H1 (cell line): ENCODE measurements at regions not wholly inside any gene's neighbourhood (a gene's known extent, or its start where the extent isn't known, plus 50 kb on each side); places are given as distances from the start of the nearest gene placed in this dataset.

Experiments
- CTCF ChIA-PET: fragments of 300-600 bp; sonication (Branson Sonifier 250); formaldehyde crosslinking; loops from one replicate; lab custom pipeline; 2021; ENCODE audit not compliant: partially characterized antibody; lab: Charles Lee
- POLR2A ChIA-PET: fragments of 300-600 bp; sonication (Branson Sonifier 250); formaldehyde crosslinking; loops from one replicate; lab custom pipeline; 2021; ENCODE audit warnings: inconsistent platforms; ENCODE audit not compliant: partially characterized antibody; lab: Charles Lee
- DNase-seq, 2 experiments: peaks; one replicate each; pipeline versions ENCODE4 v3.0.0 to v3.0.0-alpha.2; 2010 to 2022; ENCODE audit warnings: low spot score in 2 of 2, low read depth in 1 of 2, mixed read lengths in 1 of 2
- FAIRE-seq: peaks from 2 replicates; lab custom pipeline; 2011; peaks lifted over from hg19 to GRCh38; lab: Jason Lieb, UNC
- H2AFZ ChIP-seq: 2 replicates; pipeline ENCODE4 v1.8.1; 2012; ENCODE audit warnings: low read length, inconsistent platforms
- H2AK5ac ChIP-seq: 2 replicates; pipeline ENCODE4 v1.6.1; 2013; ENCODE audit warnings: low read depth, low read length
- H2BK120ac ChIP-seq: replicated peaks from 2 replicates; pipeline ENCODE3; 2013; ENCODE audit warnings: low read depth, low read length, inconsistent platforms
- H2BK12ac ChIP-seq: 2 replicates; pipeline ENCODE4 v1.6.1; 2013; ENCODE audit warnings: low read depth, low read length
- H2BK15ac ChIP-seq: 2 replicates; pipeline ENCODE4 v1.6.1; 2013; ENCODE audit warnings: low read length
- H2BK20ac ChIP-seq: 2 replicates; pipeline ENCODE4 v1.6.1; 2013; ENCODE audit warnings: low read length
- H2BK5ac ChIP-seq: 2 replicates; pipeline ENCODE4 v1.6.1; 2013; ENCODE audit warnings: low read depth, low read length
- H3K14ac ChIP-seq: 2 replicates; pipeline ENCODE4 v1.6.1; 2013; ENCODE audit warnings: inconsistent platforms; ENCODE audit not compliant: insufficient read length
- H3K18ac ChIP-seq: 2 replicates; pipeline ENCODE4 v1.6.1; 2013; ENCODE audit warnings: low read length; ENCODE audit errors: extremely low read depth
- H3K23ac ChIP-seq: 2 replicates; pipeline ENCODE4 v1.6.1; 2013; ENCODE audit warnings: inconsistent platforms; ENCODE audit not compliant: insufficient read length
- H3K23me2 ChIP-seq: 2 replicates; pipeline ENCODE4 v1.6.1; 2013; ENCODE audit warnings: low read depth, low read length
- H3K27ac ChIP-seq: 2 replicates; pipeline ENCODE4 v1.6.1; 2011; ENCODE audit warnings: low read depth, low read length, inconsistent platforms
- H3K27me3 ChIP-seq, 4 experiments: replicated peaks in 1 of 4; 1 replicate in 1 of 4; 2 replicates in 3 of 4; pipeline versions ENCODE4 v1.6.1 to v1.8.1; 2011 to 2013; ENCODE audit warnings: low read length in 3 of 4, mild to moderate bottlenecking in 3 of 4, inconsistent platforms in 2 of 4, mixed read lengths in 2 of 4, moderate library complexity in 1 of 4; ENCODE audit not compliant: control insufficient read depth in 3 of 4, insufficient read depth in 3 of 4; ENCODE audit errors: extremely low read depth in 1 of 4
- H3K36me3 ChIP-seq, 4 experiments: 2 replicates each; pipeline versions ENCODE4 v1.6.1 to v1.8.1; 2011 to 2013; ENCODE audit warnings: mild to moderate bottlenecking in 4 of 4, low read length in 3 of 4, moderate library complexity in 2 of 4, control low read depth in 1 of 4, inconsistent platforms in 1 of 4; ENCODE audit not compliant: insufficient read depth in 4 of 4, control insufficient read depth in 2 of 4
- H3K4ac ChIP-seq: replicated peaks from 2 replicates; pipeline ENCODE3; 2013; ENCODE audit warnings: low read length, low read depth, mixed read lengths, inconsistent platforms; ENCODE audit not compliant: insufficient read length
- H3K4me1 ChIP-seq, 4 experiments: replicated peaks in 1 of 4; 1 replicate in 1 of 4; 2 replicates in 3 of 4; pipeline versions ENCODE4 v1.6.1 to v1.8.1; 2011 to 2013; ENCODE audit warnings: low read length in 3 of 4, inconsistent platforms in 2 of 4, mixed read lengths in 1 of 4; ENCODE audit not compliant: insufficient read depth in 4 of 4, control insufficient read depth in 3 of 4
- H3K4me2 ChIP-seq, 2 experiments: 2 replicates each; pipeline versions ENCODE4 v1.6.1 to v1.8.1; 2011 to 2013; ENCODE audit warnings: low read depth in 2 of 2, low read length in 2 of 2, control low read depth in 1 of 2, inconsistent platforms in 1 of 2, mild to moderate bottlenecking in 1 of 2; ENCODE audit not compliant: insufficient read depth in 1 of 2
- H3K4me3 ChIP-seq, 4 experiments: fragments of 200-600, 300-600 bp in 1 of 4; sonication (generic), shearing (Covaris generic), sonication (Bioruptor Twin) in 1 of 4; 2 replicates each; pipeline versions ENCODE4 v1.5.1 to v1.8.1; 2011 to 2016; ENCODE audit warnings: low read length in 4 of 4, low read depth in 3 of 4, control low read depth in 2 of 4, inconsistent platforms in 2 of 4, mild to moderate bottlenecking in 2 of 4, mixed read lengths in 1 of 4, moderate library complexity in 1 of 4; ENCODE audit not compliant: insufficient read depth in 2 of 4; ENCODE audit errors: extremely low read depth in 1 of 4
- H3K56ac ChIP-seq: replicated peaks from 2 replicates; pipeline ENCODE3; 2013; ENCODE audit warnings: low read depth, mild to moderate bottlenecking, mixed read lengths, low read length, inconsistent platforms; ENCODE audit not compliant: insufficient read length
- H3K79me1 ChIP-seq: 2 replicates; pipeline ENCODE4 v1.6.1; 2013; ENCODE audit warnings: low read depth, low read length, control low read depth
- H3K79me2 ChIP-seq, 2 experiments: 2 replicates each; pipeline versions ENCODE4 v1.6.1 to v1.8.1; 2012 to 2013; ENCODE audit warnings: low read length in 2 of 2, mild to moderate bottlenecking in 2 of 2, inconsistent platforms in 1 of 2; ENCODE audit not compliant: insufficient read depth in 2 of 2, control insufficient read depth in 1 of 2
- H3K9ac ChIP-seq, 4 experiments: replicated peaks in 1 of 4; 1 replicate in 1 of 4; 2 replicates in 3 of 4; pipeline versions ENCODE4 v1.6.1 to v1.8.1; 2011 to 2013; ENCODE audit warnings: low read depth in 3 of 4, low read length in 3 of 4, control low read depth in 2 of 4, mild to moderate bottlenecking in 2 of 4, moderate library complexity in 2 of 4, inconsistent platforms in 1 of 4; ENCODE audit errors: extremely low read depth in 1 of 4
- H3K9me3 ChIP-seq, 2 experiments: 2 replicates each; pipeline versions ENCODE4 v1.6.1 to v1.8.1; 2012 to 2013; ENCODE audit warnings: mild to moderate bottlenecking in 2 of 2, moderate library complexity in 2 of 2, control low read depth in 1 of 2, inconsistent platforms in 1 of 2, low read depth in 1 of 2, low read length in 1 of 2, mixed read lengths in 1 of 2; ENCODE audit not compliant: insufficient read depth in 2 of 2
- H4K20me1 ChIP-seq, 2 experiments: replicated peaks in 1 of 2; 2 replicates each; pipeline versions ENCODE3 to v1.8.1; 2011 to 2013; ENCODE audit warnings: inconsistent platforms in 2 of 2, low read length in 2 of 2, mild to moderate bottlenecking in 1 of 2; ENCODE audit not compliant: insufficient read depth in 2 of 2, control insufficient read depth in 1 of 2
- H4K5ac ChIP-seq: 2 replicates; pipeline ENCODE4 v1.6.1; 2013; ENCODE audit warnings: low read length, low read depth, mixed read lengths, inconsistent platforms; ENCODE audit not compliant: insufficient read length
- H4K8ac ChIP-seq: 2 replicates; pipeline ENCODE4 v1.8.0; 2013; ENCODE audit warnings: mild to moderate bottlenecking, moderate library complexity, low read length, inconsistent platforms; ENCODE audit not compliant: insufficient read depth; ENCODE audit errors: extremely low read depth
- H4K91ac ChIP-seq: replicated peaks from 2 replicates; pipeline ENCODE3; 2013; ENCODE audit warnings: low read length, mixed read lengths, inconsistent platforms; ENCODE audit not compliant: insufficient read length
- CHD2 ChIP-seq: IDR thresholded peaks from 2 replicates; pipeline ENCODE4 v1.6.1; 2012; ENCODE audit warnings: low read length, improper control_type of control experiment
- HDAC6 ChIP-seq: IDR thresholded peaks from one replicate; pipeline ENCODE4 v1.7.1; 2012; ENCODE audit warnings: low read depth, mild to moderate bottlenecking, inconsistent platforms, low read length, moderate library complexity
- KDM4A ChIP-seq: IDR thresholded peaks from one replicate; pipeline ENCODE4 v1.7.1; 2012; ENCODE audit warnings: low read depth, mild to moderate bottlenecking, moderate library complexity, low read length, inconsistent platforms; ENCODE audit not compliant: severe bottlenecking
- NANOG ChIP-seq: IDR thresholded peaks from 2 replicates; pipeline ENCODE4 v1.6.1; 2011; ENCODE audit warnings: low read length, low read depth, mild to moderate bottlenecking, inconsistent platforms; ENCODE audit not compliant: insufficient read depth, poor library complexity, severe bottlenecking
- RBBP5 ChIP-seq: IDR thresholded peaks from 2 replicates; pipeline ENCODE4 v1.7.1; 2012; ENCODE audit warnings: low read depth, mild to moderate bottlenecking, inconsistent platforms, low read length, moderate library complexity, borderline replicate concordance
- SIN3A ChIP-seq, 2 experiments: IDR thresholded peaks in 1 of 2; conservative IDR thresholded peaks in 1 of 2; 2 replicates each; pipeline ENCODE4 v1.6.1; 2011 to 2012; ENCODE audit warnings: low read length in 2 of 2, improper control_type of control experiment in 1 of 2, low read depth in 1 of 2, mild to moderate bottlenecking in 1 of 2
- SIX5 ChIP-seq: IDR thresholded peaks from 2 replicates; pipeline ENCODE4 v1.6.1; 2011; ENCODE audit warnings: mild to moderate bottlenecking, low read depth, low read length
- SP2 ChIP-seq: IDR thresholded peaks from 2 replicates; pipeline ENCODE4 v1.6.1; 2012; ENCODE audit warnings: mild to moderate bottlenecking, low read length, inconsistent platforms
- SP4 ChIP-seq: IDR thresholded peaks from 2 replicates; pipeline ENCODE4 v1.6.1; 2012; ENCODE audit warnings: low read length, inconsistent platforms
- SRF ChIP-seq: IDR thresholded peaks from 2 replicates; pipeline ENCODE4 v1.6.1; 2011; ENCODE audit warnings: mild to moderate bottlenecking, low read depth, low read length, moderate library complexity
- TBP ChIP-seq: IDR thresholded peaks from 2 replicates; pipeline ENCODE4 v1.6.1; 2011; ENCODE audit warnings: low read depth, low read length, improper control_type of control experiment
- TEAD4 ChIP-seq: IDR thresholded peaks from 2 replicates; pipeline ENCODE4 v1.6.1; 2012; ENCODE audit warnings: low read depth, low read length, inconsistent platforms, mixed read lengths
- YY1 ChIP-seq: IDR thresholded peaks from 2 replicates; pipeline ENCODE4 v1.6.1; 2011; ENCODE audit warnings: low read depth, mild to moderate bottlenecking, low read length
- WGBS, 2 experiments: shearing (Covaris generic) in 1 of 2; methylation state at CpG; one replicate each; pipeline versions ENCODE4 v1.1.6 to v1.1.7; 2013 to 2015; ENCODE audit warnings: low lambda C conversion rate in 2 of 2, mixed read lengths in 2 of 2, inconsistent platforms in 1 of 2, low coverage in 1 of 2, missing lambda C conversion rate in 1 of 2; ENCODE audit not compliant: insufficient replicate concordance in 2 of 2, insufficient coverage in 1 of 2, insufficient read length in 1 of 2; ENCODE audit errors: extremely low coverage in 1 of 2, missing lambda C conversion rate in 1 of 2; 5-methylcytosine and 5-hydroxymethylcytosine counted together

- no peak for FAIRE-seq
- Histone ChIP-seq H3K36me3 (no peaks in the 10 kb centered on the region), H3K23ac (no peak overlapping the region), H4K8ac (no peak overlapping the region), H2AK5ac (no peak overlapping the region), H3K27ac (no peak overlapping the region), H3K9me3 (no peaks in the 10 kb centered on the region), H3K27me3 (no peaks in the 10 kb centered on the region), H2BK5ac (no peak overlapping the region), H3K23me2 (no peaks in the 10 kb centered on the region), H2AFZ (no peak overlapping the region), H3K18ac (no peak overlapping the region), H2BK15ac (no peak overlapping the region), H3K4me3 (no peak overlapping the region), H3K79me1 (no peaks in the 10 kb centered on the region), H3K14ac (no peak overlapping the region), H3K79me2 (no peaks in the 10 kb centered on the region), H3K56ac (no peak overlapping the region), H3K4me2 (no peak overlapping the region), H4K91ac (no peak overlapping the region), H2BK120ac (no peak overlapping the region), H3K4ac (no peak overlapping the region), H2BK20ac (no peak overlapping the region), H3K4me1 (no peaks in the 10 kb centered on the region), H3K9ac (no peak overlapping the region), H4K5ac (no peak overlapping the region), H4K20me1 (no peaks in the 10 kb centered on the region), H2BK12ac (no peak overlapping the region)
- CTCF ChIA-PET, result interaction anchor here (1.0 kb wide), 1 partner anchor 10 kb away, joined by 3 read pairs; no protein-coding TSS in a partner anchor
- POLR2A ChIA-PET, result no interaction called here
- no peak for TF ChIP-seq SIN3A (conservative IDR thresholded peaks at IDR 0.05 in 1 of 2, IDR thresholded peaks at IDR 0.05 in 1 of 2; ENCODE audit: low read depth in 1 of 2, low read length in 2 of 2)
- TF ChIP-seq SRF, result no peak
- TF ChIP-seq SIX5, result no peak
- TF ChIP-seq TEAD4, result no peak
- TF ChIP-seq RBBP5, result no peak
- TF ChIP-seq NANOG, result no peak
- no peak for TF ChIP-seq SP2
- no peak for TF ChIP-seq CHD2
- TF ChIP-seq YY1, result no peak
- no peak for TF ChIP-seq KDM4A
- no peak for TF ChIP-seq TBP
- no peak for TF ChIP-seq SP4
- no peak for TF ChIP-seq HDAC6
- WGBS, 2 experiments, result 92% methylated on average over 9 of the region's 10 CpGs; no CpG with 5 or more reads in 1 of the 2 experiments
- DNase-seq, result no peak
Measured at GRCh38 chr11:109818290-109818689, 274.9 kb upstream of the ZC3H12C start.
